GM23338 (cell line): ENCODE measurements at regions not wholly inside any gene's neighbourhood (a gene's known extent, or its start where the extent isn't known, plus 50 kb on each side); places are given as distances from the start of the nearest gene placed in this dataset.

ENCODE experiments used
- ATAC-seq: fragments of 200-7000 bp; cut with Tn5 transposase; 3 replicates; pipeline ENCODE4 v1.9.1; 2020
- DNase-seq: peaks from one replicate; pipeline ENCODE4 v3.0.0-alpha.2; 2015; ENCODE audit warnings: low spot score
- H2AFZ ChIP-seq: fragments of 200-600 bp; sonication (generic); 2 replicates; pipeline ENCODE4 v1.8.0; 2016; ENCODE audit warnings: antibody characterized with exemption, mild to moderate bottlenecking, moderate library complexity
- H3F3A ChIP-seq: fragments of 200-600 bp; sonication (generic); replicated peaks from 2 replicates; pipeline ENCODE4 v1.8.0; 2017; ENCODE audit warnings: antibody characterized with exemption, mixed run types, low read depth
- H3K27ac ChIP-seq: fragments of 200-600 bp; sonication (generic); 2 replicates; pipeline ENCODE4 v1.6.1; 2016; ENCODE audit warnings: low read depth
- H3K27me3 ChIP-seq: fragments of 200-600 bp; sonication (generic); 2 replicates; pipeline ENCODE4 v1.8.0; 2016; ENCODE audit warnings: mild to moderate bottlenecking, mixed run types, moderate library complexity; ENCODE audit not compliant: insufficient read depth
- H3K36me3 ChIP-seq: fragments of 200-600 bp; sonication (generic); 2 replicates; pipeline ENCODE4 v1.8.0; 2016; ENCODE audit warnings: mild to moderate bottlenecking; ENCODE audit not compliant: insufficient read depth
- H3K4me1 ChIP-seq: fragments of 200-600 bp; sonication (generic); 2 replicates; pipeline ENCODE4 v1.8.0; 2016; ENCODE audit warnings: mild to moderate bottlenecking, moderate library complexity; ENCODE audit not compliant: insufficient read depth
- H3K4me2 ChIP-seq: fragments of 200-600 bp; sonication (generic); 2 replicates; pipeline ENCODE4 v1.7.1; 2017; ENCODE audit warnings: mixed run types
- H3K4me3 ChIP-seq: fragments of 200-600 bp; sonication (generic); 2 replicates; pipeline ENCODE4 v1.6.1; 2016; ENCODE audit warnings: mixed run types
- H3K79me2 ChIP-seq: fragments of 200-600 bp; sonication (generic); replicated peaks from 2 replicates; pipeline ENCODE4 v1.8.0; 2017; ENCODE audit warnings: mild to moderate bottlenecking; ENCODE audit not compliant: insufficient read depth
- H3K9me2 ChIP-seq: fragments of 200-600 bp; sonication (generic); 2 replicates; pipeline ENCODE4 v1.8.0; 2017; ENCODE audit not compliant: insufficient read depth
- H4K20me1 ChIP-seq: fragments of 200-600 bp; sonication (generic); replicated peaks from 2 replicates; pipeline ENCODE4 v1.8.0; 2017; ENCODE audit warnings: mild to moderate bottlenecking; ENCODE audit not compliant: insufficient read depth
- H3K27ac Mint-ChIP-seq: 2 replicates; pipeline ENCODE4 v1.8.0; 2020; ENCODE audit warnings: inconsistent platforms, mild to moderate bottlenecking, moderate library complexity, mixed read lengths
- H3K27me3 Mint-ChIP-seq: 3 replicates; pipeline ENCODE4 v1.8.0; 2022; ENCODE audit warnings: low read depth, mild to moderate bottlenecking, moderate library complexity, mixed read lengths, inconsistent platforms; ENCODE audit not compliant: insufficient read depth, poor library complexity
- H3K36me3 Mint-ChIP-seq: 3 replicates; pipeline ENCODE4 v1.8.0; 2021; ENCODE audit warnings: low read depth, mild to moderate bottlenecking, inconsistent platforms, moderate library complexity, mixed read lengths
- H3K4me1 Mint-ChIP-seq: 3 replicates; pipeline ENCODE4 v1.8.0; 2020; ENCODE audit warnings: mild to moderate bottlenecking, inconsistent platforms, mixed read lengths
- H3K4me3 Mint-ChIP-seq: 3 replicates; pipeline ENCODE4 v1.8.0; 2021; ENCODE audit warnings: moderate library complexity, mild to moderate bottlenecking, inconsistent platforms, mixed read lengths
- H3K9me3 Mint-ChIP-seq: 3 replicates; pipeline ENCODE4 v1.8.0; 2020; ENCODE audit warnings: moderate library complexity, mild to moderate bottlenecking, inconsistent platforms, mixed read lengths
- CTCF ChIP-seq, 2 experiments: fragments of 200-600 bp in 1 of 2; sonication (generic) in 1 of 2; conservative IDR thresholded peaks; 2 replicates each; pipeline versions ENCODE4 v1.5.1 to v1.6.1; 2016 to 2017; ENCODE audit warnings: antibody characterized with exemption in 2 of 2, low read depth in 2 of 2, mild to moderate bottlenecking in 2 of 2, moderate library complexity in 1 of 2
- EZH2 ChIP-seq: fragments of 200-600 bp; sonication (generic); IDR thresholded peaks from one replicate; pipeline ENCODE4 v1.8.0; 2017; ENCODE audit warnings: antibody characterized with exemption, mild to moderate bottlenecking, low read depth; ENCODE audit not compliant: unreplicated experiment
- EZH2phosphoT487 ChIP-seq: fragments of 200-600 bp; sonication (generic); IDR thresholded peaks from one replicate; pipeline ENCODE4 v1.8.1; 2018; ENCODE audit warnings: antibody characterized with exemption; ENCODE audit not compliant: unreplicated experiment
- REST ChIP-seq: IDR thresholded peaks from one replicate; pipeline ENCODE4 v1.6.1; 2018; ENCODE audit warnings: antibody characterized with exemption; ENCODE audit not compliant: unreplicated experiment
- ZNF114 ChIP-seq: fragments of 250-450 bp; sonication (Bioruptor Pico); IDR thresholded peaks from 2 replicates; pipeline ENCODE4 v1.5.0; 2020; ENCODE audit warnings: mild to moderate bottlenecking, moderate library complexity
- ZNF331 ChIP-seq: fragments of 250-450 bp; sonication (Bioruptor Pico); IDR thresholded peaks from 2 replicates; pipeline ENCODE4 v1.5.0; 2020; ENCODE audit warnings: low read depth, mild to moderate bottlenecking, moderate library complexity
- ZNF462 ChIP-seq: fragments of 250-450 bp; sonication (Bioruptor Pico); IDR thresholded peaks from 2 replicates; pipeline ENCODE4 v1.5.0; 2020; ENCODE audit warnings: mild to moderate bottlenecking, moderate library complexity

- TF ChIP-seq EZH2phosphoT487 (no peak), ZNF462 (CRISPR knock-in tag) (no peak), ZNF331 (CRISPR knock-in tag) (no peak), REST (no peak), ZNF114 (CRISPR knock-in tag) (no peak), CTCF (conservative IDR thresholded peaks at IDR 0.05; ENCODE audit: low read depth in 2 of 2) (no peak), EZH2 (no peak)
- H2AFZ ChIP-seq, result no peak overlapping the region
- no peaks in the 10 kb centered on the region for H3K9me3 Mint-ChIP-seq
- peaks cover 3% of the 10 kb centered on the region; the same call in 2 of the 3 replicates for H3K4me1 Mint-ChIP-seq
- peaks cover 48% of the 10 kb centered on the region; the same call in 1 of the 2 replicates for H3K36me3 ChIP-seq
- no peak overlapping the region for H3K4me2 ChIP-seq
- H3K27ac ChIP-seq, result peak overlapping the region; percentile 55; the same call in 1 of the 2 replicates
- H3K4me3 Mint-ChIP-seq, result no peak overlapping the region
- no peak for DNase-seq
- no peaks in the 10 kb centered on the region for H3K9me2 ChIP-seq
- H3K4me1 ChIP-seq, result no peaks in the 10 kb centered on the region; the same call in 1 of the 2 replicates
- no peak overlapping the region for H3K27ac Mint-ChIP-seq
- H3K27me3 Mint-ChIP-seq, result peaks cover 2% of the 10 kb centered on the region
- H4K20me1 ChIP-seq, result peaks cover 28% of the 10 kb centered on the region; the same call in 1 of the 2 replicates
- no peaks in the 10 kb centered on the region for H3K27me3 ChIP-seq
- peaks cover 28% of the 10 kb centered on the region for H3K79me2 ChIP-seq
- no peak for ATAC-seq
- no peak overlapping the region for H3K4me3 ChIP-seq
- peaks cover 82% of the 10 kb centered on the region for H3K36me3 Mint-ChIP-seq
- H3F3A ChIP-seq, result peaks cover 25% of the 10 kb centered on the region
Observed at GRCh38 chr6:37114612-37115011, 55.3 kb upstream of the PIM1 start.
